Activated CD4-positive, alpha-beta T cell treated with anti-CD3 and anti-CD28 coated beads, Interleukin-2, Interleukin-6, amounts not matched to agents 100 ng/mL and 50 ng/mL, durations not matched to agents 16 hours and 8 hours (primary cell): ENCODE measurements at regions not wholly inside any gene's neighbourhood (a gene's known extent, or its start where the extent isn't known, plus 50 kb on each side); places are given as distances from the start of the nearest gene placed in this dataset.
A peak's percentile ranks its signal among the peaks of the same experiment; 100 is the strongest.
"Not testable (repeated sequence)": the region's sequence is repeated elsewhere in the genome, so short reads cannot be mapped to it uniquely, and the experiment has no call there.

ENCODE experiments used
- DNase-seq: peaks from one replicate; pipeline ENCODE4 v3.0.0-alpha.2; 2020

DNA sequence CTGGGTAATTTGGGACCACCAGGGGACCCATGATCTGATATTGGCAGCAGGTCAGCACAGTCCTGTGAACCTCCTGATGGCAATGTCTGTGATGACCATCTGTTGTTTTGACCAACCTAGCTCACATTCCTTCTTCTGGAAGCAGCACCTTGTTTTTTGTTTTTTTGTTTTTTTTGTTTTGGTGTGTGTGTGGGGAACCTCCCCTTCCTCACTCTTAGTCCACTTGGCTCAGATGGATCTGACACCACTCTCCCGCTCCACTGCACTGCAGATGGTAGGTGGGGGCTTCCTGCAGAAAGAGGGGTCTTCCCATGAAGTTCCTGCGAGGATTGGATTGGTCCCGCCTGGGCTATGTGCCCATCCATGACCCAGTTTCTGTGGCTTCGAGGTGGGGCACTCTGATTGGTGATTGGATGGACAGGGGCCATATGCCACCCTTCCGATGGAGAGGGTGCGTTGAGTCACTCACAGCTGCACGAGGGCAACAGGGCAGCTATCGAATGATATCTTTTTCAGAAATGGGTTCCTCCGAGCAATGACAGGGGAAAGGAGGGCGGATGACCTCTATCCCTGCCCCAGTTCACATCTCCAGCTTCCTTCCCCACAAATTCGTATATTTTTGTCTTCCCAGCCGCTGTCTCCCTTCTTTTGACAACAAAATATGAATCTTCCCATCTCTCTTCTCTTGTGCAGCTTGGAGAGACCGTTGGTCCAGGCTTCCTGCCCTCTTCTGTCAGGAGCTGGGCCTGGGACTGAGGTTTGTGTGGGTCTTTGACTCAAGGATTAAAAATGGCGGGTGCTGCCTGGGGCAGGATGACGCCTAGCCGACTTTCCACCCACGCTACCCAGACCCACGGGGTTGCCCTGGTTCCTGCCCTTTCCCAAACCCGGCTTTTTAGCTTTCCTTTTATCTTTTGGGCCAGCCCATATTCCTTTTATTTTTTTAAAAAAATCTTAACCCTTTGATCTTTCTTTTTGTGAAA, 132.1 kb upstream of the KCNG1 start:
- no peak for DNase-seq

- DNase-seq: no peak
Measured at GRCh38 chr20:51153867-51154707, 131.2 kb upstream of the KCNG1 start.

DNA sequence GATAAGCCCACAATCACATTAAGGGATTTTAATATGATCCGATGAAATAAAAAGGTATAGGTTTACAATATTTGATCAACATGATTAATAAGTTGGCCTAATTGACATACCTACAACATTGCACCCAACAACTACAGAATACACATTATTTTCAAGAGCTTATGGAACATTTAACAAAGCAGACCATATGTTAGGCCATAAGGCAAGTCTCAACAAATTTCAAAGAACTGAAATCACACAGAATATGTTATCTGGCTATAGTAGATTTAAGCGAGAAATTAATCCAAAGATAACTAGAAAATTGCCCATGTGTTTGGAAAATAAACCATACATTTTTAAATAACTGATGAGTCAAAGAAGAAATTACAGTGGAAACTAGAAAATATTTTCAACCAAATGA, 126.0 kb upstream of the KCNG1 start:
- no peak for DNase-seq

- DNase-seq: no peak
Measured at GRCh38 chr20:51144476-51144875, 121.6 kb upstream of the KCNG1 start.

DNA sequence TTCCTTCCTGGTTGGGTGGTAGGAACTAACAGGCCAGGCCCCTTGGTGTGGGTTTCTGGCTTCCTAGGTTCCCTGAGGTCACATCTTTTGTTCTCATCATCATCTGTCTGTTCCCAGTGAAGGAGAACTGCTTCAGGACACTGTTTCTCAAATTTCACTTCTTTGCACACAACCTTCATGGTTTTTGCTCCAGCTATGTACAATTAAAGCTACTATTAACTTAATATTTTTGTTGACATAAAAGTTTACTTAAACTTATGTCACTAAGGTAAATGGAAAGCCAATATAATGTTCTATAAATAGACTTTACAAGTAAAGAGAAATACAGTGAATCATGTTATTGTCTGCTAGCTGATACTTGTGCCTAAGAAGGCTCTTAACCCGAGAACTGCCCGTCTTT, 120.7 kb upstream of the KCNG1 start:
- DNase-seq: no peak

DNA sequence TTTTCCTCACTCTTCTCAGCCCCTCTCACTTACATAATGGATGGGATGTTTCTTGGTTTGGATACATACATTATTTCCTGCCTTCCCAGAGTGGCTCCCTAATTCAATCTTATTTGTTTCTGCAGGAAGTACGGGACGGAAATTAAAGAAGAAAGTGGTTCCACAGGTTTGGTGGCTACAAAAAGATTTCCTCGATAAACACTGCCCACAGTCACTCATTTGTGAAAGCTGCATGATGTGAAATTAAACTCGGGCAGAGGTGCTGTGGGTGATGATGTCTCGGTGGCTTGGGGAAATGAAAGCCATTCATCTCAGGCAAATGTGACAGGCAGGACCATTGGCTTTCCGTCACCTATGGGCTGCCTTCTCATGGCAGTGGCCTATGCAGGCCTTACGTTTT, 119.5 kb upstream of the KCNG1 start:
- DNase-seq: no peak

GRCh38 chr20:51140671-51141070, 117.8 kb upstream of the KCNG1 start:
- DNase-seq: no peak

DNA sequence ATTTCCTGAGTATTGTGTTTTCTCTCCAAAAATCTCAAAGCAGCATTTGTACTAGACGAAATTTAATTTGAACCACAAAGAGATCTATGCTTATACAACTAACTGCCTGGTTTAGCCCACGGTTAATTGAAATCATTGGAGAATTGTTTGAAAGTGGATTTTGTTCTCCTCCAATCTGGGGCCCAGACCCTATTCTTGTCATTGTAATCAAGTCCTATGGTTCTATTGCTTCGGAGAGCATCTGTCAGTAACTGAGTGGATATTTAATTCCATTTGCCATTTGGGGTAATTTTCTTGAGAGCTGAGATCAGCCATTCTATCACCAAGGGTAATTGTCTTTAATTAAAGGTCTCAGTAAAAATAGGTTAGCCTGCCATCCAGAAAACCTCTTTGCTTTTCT, 117.0 kb upstream of the KCNG1 start:
- DNase-seq: no peak

DNA sequence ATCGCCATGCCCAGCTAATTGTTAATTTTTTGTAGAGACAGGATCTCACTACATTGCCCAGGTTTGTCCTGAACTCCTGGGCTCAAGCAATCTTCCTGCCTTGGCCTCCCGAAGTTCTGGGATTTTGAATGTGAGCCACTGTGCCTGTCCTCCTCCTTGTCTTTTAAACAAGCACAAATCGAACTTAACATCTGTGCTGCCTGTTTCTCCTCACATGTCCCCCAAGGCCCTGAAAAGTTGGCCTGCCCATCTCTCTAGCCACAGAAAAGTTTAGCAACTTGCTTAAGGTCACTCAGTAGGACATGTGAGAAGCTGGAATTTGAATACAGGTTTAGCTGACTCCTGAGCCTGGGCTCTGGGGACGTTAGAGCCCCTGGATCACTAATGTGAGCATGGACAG, 115.7 kb upstream of the KCNG1 start:
- no peak for DNase-seq

GRCh38 chr20:51137461-51137860, 114.6 kb upstream of the KCNG1 start:
- DNase-seq: no peak

DNA sequence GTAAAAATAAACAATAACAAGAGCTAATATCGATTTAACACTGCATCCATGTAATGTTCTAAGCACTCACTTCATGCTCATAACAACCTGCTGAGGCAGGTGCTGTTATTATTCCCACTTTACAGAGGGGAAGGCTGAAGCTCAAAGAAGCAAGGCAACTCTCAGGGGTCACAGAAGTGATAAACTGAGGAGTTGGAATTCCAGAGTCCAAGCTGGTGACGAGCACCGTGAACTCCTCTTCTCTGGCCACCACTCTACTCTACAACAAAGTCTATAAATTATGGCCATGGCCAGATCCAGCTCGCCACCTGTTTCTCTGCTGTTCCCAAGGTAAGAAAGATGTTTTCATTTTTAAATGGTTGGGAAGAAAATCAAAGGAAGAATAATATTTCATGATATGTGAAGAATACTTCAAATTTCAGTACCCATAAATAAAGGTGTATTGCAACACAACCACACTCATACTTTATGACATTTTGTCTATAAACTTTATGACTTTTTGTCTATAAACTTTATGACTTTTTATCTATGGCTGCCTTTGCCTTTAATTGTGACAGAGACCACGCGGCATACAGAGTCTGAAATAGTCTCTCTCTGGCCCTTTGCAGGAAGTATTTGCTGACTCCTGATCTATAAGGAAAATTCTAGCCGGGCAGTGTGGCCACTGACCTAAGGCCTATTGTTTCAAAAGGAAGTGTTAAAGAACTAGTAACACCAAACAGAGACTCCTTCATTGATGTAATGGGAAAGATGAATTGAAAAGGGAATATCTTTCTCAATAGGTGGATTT, 113.2 kb upstream of the KCNG1 start:
- DNase-seq: no peak

DNA sequence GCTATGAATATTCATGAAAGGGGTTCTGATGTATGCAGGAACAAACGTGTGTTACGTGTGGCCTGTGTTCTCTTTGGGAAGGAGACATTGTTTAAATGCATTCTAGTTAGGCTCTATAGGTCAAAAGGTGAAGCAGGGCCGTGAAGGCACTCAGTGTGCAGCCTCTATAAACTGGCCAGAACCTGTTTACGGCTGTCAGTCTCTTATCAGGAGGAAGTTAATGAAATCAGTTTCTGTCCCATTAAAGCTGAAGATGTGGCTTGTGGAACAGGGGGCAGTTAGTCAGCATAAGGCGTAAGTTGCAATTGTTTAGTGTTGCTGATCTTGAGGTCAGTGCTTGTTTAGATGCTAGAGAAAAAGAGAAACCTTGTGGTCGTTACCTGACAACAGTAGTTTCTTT, 111.5 kb upstream of the KCNG1 start:
- DNase-seq: no peak

DNA sequence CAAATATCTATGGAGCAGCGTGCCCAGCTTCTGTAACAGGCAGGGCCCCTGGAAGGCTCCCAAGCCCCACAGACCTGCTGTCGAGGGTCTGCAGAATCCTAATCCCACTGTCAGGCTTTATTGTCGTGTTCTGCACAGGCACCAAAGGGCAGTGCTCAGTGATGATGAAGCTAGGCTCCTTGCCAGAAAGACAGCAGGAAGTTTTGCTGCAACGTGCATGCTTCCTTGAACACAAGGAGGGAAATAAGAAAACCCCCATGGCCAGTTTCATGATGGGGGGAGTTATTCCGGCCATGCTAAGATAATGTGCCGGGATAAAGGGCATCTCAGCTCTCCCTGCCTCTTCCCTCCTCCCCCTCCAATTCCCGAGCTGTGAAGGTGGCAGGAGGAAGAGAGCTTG, 109.4 kb upstream of the KCNG1 start:
- no peak for DNase-seq

GRCh38 chr20:51131811-51132210, 108.9 kb upstream of the KCNG1 start:
- no peak for DNase-seq

DNA sequence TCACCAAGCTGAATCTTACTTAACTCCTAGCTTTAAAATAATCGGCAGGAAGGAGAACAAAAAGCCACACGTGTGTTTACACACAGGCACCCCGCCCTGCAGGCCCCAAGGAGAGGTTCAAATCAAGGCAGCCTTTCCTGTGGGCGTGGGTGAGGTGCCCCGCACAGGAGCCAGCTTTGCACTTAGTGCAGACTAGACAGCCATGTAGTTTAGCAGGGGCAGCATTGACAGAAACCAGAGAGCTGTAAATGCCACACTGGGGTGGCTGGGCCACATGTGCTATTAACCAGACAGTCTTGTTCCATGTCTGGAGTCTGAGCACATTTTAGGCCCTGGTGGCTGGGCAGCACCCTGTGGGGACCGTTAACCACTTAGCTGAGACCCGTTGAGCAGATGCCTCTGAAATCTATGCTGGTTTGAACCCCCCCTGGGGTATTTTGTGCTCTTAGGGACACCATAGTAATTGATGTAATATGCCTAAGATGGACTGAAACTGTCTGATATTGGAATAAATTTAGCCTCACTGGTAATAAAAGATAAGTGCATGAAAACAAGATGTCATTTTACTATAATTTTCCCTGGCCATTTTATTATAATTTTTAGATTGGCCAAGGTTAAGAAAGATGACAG, 106.4 kb upstream of the KCNG1 start:
- no peak for DNase-seq

DNA sequence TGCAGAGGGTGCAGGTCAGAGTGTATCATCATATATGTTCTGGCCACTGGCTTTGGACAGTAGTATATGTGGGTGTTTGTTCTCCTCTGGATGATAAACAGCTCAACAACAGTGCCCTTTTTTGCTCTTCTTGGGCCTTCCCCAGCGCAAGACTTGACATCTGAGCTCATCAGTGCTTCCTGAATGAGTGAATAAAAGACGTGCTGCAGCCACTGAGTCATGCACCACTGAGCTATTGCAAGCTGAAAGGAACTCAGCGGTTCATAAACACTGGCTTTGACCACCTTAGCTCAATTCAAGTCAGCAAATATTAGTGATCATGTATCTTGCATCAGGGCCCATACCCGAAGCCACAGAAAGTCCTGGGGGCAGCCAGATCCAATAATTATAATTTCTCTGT, 105.3 kb upstream of the KCNG1 start:
- DNase-seq: peak; percentile 45

DNA sequence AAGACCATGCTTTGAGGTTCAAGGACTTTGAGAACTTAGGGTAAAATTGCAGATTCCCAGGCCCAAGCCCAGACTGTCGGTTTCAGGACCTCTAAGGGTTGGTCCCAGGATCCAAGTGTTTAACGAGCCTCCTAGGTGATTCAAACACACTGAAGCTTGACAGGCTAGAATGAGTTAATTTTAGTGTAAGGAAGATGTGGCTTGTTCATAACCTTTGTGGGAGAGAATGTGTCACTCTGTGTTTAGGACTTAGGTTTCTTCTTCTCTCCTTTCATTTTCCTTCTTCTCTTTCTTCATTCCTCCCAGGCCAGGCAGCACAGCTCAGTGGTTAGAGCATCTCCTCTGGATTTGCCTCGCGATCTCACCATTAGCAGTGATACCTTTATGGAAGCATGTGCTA, 104.8 kb upstream of the KCNG1 start:
- no peak for DNase-seq

DNA sequence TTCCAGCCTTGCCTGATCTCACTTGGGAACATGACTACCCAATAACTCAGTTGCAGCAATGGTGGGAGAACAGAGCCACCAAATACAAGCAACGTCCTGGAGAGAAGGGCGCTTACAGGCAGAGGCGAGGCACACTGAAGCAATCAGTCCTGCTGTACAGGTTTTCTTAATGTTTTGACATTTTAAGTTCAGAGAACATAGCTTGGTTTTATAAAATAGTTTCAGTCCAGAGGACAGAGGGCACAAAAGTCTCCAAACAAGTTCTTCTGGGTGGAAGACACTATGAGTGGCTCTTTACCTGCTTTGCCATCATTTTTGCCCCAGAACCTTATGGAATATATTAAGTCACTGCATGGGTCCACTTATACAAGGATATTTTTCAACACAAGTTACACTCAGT, 103.4 kb upstream of the KCNG1 start:
- no peak for DNase-seq

GRCh38 chr20:51125780-51126179, 102.9 kb upstream of the KCNG1 start:
- DNase-seq: no peak

GRCh38 chr20:51125105-51125504, 102.2 kb upstream of the KCNG1 start:
- no peak for DNase-seq

GRCh38 chr20:51123887-51124286, 101.0 kb upstream of the KCNG1 start:
- not testable (repeated sequence) for DNase-seq

DNA sequence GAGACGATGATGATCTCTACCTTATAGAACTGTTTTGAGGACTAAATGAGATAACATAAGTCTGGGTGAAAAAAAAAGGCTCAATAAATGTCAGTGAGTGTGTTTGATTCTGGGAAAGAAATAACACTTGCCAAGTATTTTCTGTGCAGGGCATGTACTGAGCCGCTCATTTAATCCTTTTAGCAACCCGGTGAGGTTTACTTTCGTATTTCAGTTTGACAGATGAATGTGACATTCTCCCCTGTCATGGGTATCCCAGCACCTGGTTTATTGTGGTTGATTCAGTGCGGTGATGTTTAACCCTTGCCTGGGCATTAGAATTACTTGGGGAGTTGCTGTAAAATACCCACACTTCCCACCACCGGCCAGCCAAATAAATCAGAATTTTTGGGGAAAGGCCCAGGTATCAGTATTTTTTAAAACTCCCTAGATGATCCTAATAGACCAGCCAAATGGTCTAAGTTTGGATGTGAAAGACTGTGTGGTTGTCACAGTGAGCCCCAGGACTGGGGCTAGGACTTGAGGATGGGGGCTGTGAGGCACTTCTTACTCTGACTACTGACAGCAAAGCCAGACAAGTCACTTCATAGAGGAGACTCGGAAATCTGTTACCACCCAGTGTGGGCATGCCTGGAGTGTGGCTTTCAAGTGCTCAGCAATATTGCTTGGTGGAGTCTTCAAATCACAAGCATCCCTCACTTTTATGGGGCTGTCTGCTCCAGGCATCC, 100.2 kb upstream of the KCNG1 start:
- peak; percentile 65 for DNase-seq
